Retina (tissue), 1 donor: ENCODE measurements at regions not wholly inside any gene's neighbourhood (a gene's known extent, or its start where the extent isn't known, plus 50 kb on each side); places are given as distances from the start of the nearest gene placed in this dataset.

ENCODE experiments used
- DNase-seq: peaks from one replicate; pipeline ENCODE4 v3.0.0-alpha.2; 2016

- DNase-seq: no peak
Observed at GRCh38 chr11:27604416-27604815, 95.8 kb downstream of the BDNF start.

DNA sequence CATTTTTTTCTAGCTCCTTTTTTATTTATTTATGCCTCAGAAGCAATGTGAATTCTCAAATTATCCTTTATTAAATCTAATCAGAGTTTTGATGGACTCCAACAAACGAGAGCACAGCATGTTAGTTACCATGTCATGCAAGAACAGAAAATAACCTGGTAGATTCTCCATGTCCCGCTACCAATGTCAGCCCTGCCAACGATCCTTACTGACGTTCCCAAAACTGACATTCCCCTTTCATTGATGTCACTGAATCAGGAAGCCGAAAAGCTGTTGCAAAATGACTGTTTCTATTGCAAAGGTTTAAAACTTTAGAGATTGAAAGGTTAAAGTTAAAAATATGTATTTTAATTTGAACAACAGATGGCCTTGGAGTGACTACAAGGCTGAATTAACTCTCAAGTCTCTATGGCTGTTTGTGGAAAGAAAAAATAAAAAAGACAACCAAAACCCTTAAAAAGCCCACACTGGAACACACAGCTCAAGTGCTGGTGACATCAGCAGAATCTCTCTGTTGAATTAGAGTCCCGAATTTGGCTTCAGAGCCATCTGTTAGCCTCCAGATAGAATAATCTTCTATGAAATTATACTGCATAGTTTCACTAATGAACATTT is 96.8 kb downstream of the BDNF start:
- DNase-seq: no peak

DNA sequence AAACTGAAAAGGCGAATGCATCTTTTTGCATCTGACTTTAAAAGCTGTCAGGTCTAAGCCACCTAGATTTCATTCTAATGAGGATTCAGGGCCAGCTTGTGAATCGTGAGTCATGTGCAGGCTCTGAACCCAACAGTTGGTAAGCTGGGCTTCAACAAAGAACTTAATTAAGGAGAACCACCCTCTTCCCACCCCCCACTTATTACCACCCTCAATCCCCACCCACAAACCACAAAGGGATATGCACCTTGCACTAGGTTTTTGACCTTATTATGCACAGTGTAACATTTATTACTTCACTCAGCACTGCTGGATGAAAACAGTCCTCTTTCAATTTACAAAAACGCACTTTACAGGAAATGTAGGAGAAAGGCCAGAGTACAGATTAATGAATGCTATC is 94.1 kb upstream of the LIN7C start:
- no peak for DNase-seq

GRCh38 chr11:27599217-27599616 is 92.6 kb upstream of the LIN7C start:
- no peak for DNase-seq

GRCh38 chr11:27596802-27597201 is 90.2 kb upstream of the LIN7C start:
- no peak for DNase-seq

DNA sequence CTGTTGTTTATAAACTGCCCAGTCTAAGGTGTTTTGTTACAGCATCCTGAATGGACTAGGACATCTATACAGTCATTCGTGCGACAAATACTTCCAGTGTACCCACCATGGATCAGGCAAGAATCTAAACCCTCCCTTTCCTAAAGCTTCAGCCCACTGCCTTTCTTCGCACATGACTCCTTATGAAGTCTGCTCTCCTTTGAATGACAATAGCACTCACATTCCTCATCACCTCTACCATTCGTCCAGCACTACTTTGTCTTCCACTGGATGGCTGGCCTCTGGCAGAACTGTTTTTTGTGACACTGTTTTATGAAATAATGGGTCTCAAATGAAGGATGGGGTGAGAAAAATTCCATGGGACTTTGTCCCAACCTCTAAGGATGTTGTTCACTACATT is 89.8 kb upstream of the LIN7C start:
- no peak for DNase-seq

GRCh38 chr11:27592098-27592780 is 85.7 kb upstream of the LIN7C start:
- DNase-seq: no peak

DNA sequence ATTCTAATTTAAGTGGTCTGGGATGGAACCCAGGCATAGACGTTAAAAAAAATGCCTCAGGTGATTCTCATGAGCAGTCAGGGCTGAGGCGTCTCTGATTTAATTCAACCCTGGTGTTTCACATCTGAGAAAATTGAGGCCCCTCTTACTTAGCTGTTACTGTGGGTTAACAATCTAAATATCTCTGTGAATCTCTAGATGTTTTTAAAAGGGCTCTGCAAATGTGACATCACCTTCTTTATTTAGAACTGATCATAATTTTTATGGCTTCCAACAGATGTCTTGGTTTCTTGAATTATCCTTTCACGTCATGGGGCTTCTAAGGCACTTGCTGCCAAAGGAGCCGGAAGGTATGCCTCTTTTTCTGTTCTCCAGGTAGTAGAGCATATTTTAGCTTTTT is 76.1 kb upstream of the LIN7C start:
- DNase-seq: no peak

GRCh38 chr11:27574342-27574741 is 67.8 kb upstream of the LIN7C start:
- no peak for DNase-seq

DNA sequence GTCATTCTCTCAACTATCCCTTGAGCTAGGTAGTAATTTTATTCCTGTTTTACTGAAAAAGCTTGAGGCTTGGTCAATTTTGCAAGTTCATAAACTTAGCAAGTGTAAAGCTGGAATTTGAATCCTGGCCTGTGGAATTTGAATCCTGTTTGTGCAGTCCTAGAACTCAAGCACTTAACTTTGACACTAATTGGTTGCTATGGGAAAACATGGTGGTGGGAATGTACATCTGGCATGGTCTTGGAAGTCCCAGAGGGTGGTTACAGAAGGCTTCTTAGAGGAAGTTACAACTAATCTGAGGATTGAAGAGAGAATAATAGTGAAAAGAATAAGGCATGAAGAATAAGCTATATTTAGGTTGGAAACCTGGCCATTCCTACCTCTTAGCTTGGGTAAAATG is 66.5 kb upstream of the LIN7C start:
- no peak for DNase-seq

DNA sequence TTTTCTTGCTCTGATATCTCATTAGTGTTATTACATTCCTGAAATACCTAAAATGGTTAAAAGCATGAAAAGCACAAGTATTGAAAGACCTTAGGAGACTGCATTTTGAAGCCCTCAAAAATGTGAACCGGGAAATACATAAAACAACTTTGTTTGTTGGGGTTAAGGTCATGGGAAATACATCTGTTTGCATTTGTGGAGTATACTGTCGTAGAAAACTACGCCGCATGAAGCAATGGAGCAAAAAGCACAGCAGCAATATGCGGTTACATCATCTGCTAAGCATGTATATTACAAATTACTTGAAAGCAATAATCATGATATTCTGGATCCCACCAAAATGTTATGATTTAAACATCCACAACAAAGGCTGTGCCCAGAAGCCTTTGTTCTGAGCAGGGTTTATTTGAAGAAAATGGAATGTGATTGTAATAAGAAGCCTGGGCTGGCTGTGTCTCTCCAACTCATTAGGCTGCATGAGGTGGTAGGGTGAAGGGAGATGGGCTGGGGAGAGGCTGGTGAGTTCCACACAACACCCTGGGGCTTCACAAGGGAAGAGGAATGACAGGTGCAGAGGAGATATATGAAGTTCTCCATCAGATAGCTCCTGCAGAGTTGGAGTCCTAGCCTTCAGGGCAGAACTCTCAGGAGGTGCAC is 64.7 kb upstream of the LIN7C start:
- DNase-seq: peak; percentile 66

- DNase-seq: no peak
Observed at GRCh38 chr11:27570542-27570941, 64.0 kb upstream of the LIN7C start.

DNA sequence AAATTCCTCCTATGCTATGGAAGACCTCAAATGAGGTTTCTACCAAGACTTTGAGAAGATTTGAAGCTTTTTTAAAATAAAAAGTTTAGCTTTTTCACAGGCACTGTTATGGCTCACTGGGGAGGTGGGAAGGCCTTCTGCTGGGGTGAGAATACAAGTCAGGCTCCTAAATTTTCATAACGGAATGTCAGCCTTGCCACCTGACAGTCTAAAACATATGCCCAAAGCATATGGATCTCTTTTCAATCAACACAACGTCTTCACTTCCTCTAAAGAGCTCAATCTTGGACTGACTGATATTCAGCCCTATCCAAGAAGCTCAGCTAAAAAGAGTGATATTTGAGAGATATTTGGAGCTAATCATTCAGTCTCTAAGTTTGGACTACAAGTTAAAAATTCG is 57.1 kb upstream of the LIN7C start:
- DNase-seq: no peak

GRCh38 chr11:27563201-27563600 is 56.6 kb upstream of the LIN7C start:
- DNase-seq: no peak

DNA sequence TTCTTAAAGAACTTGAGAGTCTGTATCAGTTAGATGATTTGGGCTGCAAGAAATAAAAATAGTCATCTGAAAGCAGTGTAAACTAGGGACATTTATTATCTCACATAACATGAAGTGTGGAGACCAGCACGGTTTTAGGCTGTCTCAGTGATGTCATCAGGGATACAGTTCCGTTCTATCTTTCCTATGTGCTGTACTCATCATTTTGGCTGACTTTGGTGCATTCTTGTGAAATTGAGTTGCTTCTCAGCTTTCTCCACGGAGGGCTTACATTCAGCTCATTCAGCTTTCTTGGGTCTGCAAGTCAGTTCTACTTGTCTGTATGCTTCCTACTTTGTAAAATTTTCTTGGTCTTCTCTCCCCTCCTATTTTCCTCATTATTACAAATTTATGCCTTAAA is 51.8 kb upstream of the LIN7C start:
- DNase-seq: no peak

GRCh38 chr11:27557226-27557625 is 50.7 kb upstream of the LIN7C start:
- DNase-seq: no peak
